ENCODE measurements at regions not wholly inside any gene's neighbourhood (a gene's known extent, or its start where the extent isn't known, plus 50 kb on each side); places are given as distances from the start of the nearest gene placed in this dataset.

DNA sequence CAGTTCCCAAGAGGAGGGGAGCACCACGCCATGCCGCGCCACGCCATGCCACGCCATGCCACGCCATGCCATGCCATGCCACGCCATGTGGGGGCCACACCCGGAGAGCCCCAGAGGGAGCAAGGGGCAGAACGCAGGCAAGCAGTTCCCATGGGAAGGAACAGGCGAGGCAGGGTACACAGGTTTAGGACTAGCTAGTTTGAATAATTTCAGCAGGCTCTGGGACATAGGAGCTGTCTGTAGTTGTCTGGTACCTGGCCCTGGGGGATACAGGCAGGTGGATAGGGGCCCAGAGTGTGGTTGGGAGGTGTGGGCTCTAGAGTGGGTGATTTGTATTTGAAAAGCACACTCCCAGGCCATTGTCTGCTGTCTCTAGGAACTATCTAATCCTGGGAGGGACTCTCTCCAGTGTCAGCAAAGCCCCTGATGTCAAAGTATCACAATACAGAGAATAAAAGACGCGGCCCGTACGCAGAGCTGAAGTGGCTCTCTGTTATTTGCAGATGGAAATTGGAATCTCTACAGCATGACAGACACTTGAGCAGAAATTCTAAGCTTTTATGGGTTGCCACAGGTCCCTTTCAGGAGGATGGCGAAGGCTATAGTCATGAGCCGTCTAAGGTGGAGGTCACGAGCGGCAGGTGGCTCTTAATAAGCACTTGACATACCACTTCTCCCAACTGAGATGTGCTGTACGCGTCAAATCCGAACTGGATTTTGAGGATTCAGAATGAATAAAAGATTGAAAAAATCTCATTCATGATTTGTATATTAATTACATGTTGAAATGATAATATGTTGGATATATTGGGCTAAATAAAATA, 220.8 kb upstream of the TNRC6C start:
- peak; percentile 39 for DNase-seq

DNA sequence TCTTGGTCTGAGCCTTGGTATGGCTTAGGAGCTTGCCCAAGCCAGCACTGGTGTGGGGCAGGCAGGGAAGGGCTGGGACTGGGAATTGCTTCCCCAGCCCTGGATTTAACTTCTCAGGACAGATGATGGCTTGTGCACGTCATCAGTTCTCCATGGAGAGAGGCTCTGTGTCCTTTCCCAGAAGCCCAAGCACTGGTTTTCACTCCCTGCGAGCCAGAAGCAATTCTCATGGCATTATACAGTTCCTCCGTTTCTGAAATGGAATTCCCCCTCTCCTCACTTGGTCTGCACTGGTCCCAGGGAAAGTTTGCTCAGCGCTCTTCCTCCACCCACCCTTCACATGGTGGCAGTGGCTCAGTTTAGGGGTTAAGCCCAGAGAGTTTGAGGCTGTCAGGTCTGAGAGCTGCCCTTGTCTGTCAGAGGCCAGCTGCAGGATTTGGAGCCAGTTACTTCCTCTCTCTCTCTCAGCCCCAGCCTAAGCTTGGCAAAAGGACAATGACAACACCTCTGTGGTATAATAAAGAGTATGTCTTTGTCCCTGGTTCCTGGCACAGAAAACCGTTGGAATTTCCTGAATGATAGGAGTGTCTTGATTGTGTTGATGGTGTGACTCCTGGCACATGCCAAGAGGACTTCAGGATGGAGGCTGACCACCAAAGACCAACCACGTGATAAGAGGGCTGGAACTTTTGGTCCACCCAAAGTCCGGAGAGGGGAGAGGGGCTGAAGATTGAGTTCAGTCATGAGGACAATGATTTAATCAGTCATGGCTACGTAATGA, 219.6 kb upstream of the TNRC6C start:
- DNase-seq, result peak; percentile 31

DNA sequence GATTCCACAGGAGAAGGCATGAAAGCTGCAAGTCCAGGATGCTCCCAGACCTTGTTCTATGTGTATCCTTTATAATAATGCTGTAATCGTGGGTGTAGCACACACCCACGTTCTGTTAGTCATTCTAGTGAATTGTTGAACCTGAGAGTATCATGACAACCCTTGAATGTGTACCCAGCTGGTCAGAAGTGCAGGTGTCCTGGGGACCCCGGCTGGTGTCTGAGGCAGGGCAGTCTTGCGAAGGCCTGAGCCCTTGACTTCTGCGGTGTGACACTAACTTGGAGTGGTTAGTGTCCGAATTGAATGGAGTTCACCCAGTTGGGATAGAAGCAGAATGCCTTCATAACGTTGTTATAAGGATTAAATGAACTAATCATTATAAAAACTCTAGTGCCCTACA, 218.0 kb upstream of the TNRC6C start:
- DNase-seq, result peak; percentile 57

DNA sequence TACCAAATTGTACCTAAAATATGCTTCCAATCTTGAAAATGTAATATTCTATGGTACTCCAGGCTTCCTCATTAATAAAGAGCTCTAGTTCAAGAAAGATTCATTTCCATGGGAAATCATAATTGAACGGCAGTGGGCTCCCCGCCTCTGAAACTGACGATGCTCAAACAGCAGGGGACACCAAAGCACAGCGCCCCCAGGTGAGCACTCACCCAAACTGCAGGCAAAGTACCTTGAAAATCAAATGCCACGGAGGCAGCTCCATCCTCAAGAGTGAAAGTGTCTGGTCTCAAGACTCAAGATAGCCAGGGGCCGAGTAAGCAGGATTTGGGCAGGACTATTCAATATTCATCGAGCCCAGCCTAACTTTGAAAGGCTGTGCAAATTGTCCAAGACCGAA, 217.4 kb upstream of the TNRC6C start:
- peak; percentile 69 for DNase-seq

DNA sequence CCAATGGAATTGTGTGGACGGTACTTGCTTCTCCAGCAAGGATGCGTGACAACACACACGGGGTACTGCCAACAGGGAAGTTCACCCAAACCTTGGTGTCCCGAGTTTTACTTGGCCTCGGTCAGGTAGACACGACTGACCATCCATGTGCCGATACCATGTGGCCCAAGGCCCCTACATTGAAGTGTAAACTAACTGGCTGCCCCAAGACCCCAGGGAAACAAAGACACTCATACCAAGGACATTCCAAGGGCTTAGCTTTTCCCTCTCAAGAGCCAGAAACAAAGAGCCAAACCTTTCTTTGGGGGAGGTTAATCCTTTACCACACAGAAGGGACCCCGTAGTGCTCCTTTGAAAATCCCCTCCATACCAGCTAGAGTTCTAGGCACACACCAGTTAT, 215.9 kb upstream of the TNRC6C start:
- no peak for DNase-seq

DNA sequence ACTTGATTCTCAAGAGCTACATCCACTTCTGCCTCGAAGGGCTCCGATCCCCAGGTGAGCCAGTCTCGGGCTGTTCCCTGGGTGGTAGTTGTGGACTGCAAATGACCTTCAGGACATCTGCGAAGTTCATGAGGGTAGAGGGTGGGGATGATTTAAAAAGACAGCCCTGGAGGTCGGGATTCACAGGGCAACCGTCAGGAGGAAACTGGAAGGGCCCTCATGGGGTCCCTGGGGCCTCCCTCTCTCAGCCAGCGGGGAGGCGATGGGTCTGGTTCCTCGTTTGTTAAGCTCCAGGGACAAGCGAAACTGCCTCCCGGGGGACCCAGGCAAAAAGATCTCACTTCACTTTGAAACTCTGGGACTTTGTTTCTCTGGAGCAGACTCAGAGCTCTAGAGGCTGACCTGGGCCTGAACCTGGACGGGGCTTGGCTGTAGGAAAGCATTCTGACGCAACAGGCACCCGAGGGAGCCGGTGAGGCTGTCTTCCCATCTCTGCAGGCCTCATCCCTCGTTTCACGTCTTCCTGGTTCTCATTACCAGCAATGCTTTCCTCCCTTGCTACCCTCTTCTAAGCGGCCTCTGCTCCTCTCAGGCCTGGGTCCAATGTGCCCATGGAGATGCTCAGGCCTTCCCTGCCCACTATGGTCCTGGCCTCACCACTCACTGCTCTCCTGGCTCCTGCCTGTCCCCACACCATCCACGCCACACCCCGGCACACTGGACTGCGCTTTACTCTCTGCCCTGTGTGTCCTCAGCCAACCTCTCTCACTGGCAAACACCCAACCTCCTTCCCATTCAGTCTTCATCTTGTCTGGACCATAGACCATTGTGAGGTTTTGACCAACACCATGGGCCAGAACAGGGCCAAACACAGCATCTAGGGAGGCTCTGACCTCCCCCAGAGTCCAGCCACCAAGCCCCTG, 214.2 kb upstream of the TNRC6C start:
- DNase-seq, result no peak

DNA sequence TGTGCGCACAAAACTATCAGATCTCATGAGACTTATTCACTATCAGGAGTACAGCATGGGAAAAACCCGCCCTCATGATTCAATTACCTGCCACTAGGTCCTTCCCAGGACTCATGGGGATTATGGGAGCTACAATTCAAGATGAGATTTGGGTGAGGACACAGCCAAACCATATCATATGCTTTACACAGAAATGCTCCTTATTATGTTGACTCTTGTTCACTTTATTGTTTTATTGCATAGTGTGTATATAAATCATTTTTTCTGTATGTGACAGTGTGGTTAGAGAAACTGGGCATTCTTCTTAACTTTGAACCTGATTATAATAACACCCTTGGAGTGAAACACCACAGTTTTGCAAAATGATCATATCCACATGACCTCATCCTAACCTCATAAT, 212.8 kb upstream of the TNRC6C start:
- no peak for DNase-seq

DNA sequence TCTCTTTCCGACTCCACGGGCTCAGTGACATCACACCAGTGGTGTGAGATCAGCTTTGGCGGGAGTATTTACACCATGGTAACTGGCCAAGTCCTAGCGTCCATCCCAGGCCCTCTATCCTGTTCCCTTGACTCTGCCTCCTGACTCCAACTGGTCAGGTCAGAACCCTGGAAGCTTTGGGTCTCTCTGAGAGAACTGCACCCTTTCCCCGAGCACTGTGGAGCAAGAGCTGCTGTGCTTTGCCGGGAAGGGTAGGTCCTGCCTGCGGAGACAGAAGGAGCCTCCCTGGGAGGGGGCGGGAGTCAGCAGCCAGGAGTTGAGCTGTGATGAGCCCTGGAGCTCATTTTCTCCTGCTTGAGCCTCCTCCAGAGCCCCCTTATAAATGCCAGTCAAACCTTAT, 212.1 kb upstream of the TNRC6C start:
- DNase-seq, result no peak

DNA sequence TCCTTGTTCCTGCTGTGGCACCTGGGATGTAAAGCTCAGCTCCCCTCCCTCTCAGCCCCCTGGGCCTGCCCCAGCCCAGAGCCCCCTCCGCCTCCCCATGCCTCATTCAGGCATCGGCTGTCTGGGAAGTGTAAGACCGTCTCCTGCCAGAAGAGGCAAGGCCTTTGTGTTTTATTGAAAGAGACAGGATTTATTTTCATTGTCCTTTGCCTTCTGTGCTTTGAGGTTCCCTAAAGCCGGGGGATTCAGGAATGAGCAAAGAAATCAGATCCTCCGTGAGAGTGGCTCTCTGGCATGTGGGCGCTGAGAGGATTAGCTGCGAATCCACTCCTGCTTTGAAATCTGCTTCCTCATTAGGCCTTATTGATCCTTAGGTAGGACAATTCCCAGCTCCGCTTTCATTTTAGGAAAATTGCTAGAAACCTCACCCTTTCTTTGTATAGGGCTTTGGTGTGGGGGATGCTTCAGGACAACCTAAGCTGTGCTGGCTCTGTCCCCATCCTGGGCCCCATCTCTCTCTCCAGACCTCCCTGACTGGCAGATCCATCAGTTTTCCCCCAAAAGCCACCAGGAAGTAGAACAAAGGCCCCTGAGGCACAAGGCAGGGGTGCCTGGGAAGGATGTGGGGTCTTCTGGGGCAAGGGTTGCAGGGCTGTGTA, 211.5 kb upstream of the TNRC6C start:
- no peak for DNase-seq

DNA sequence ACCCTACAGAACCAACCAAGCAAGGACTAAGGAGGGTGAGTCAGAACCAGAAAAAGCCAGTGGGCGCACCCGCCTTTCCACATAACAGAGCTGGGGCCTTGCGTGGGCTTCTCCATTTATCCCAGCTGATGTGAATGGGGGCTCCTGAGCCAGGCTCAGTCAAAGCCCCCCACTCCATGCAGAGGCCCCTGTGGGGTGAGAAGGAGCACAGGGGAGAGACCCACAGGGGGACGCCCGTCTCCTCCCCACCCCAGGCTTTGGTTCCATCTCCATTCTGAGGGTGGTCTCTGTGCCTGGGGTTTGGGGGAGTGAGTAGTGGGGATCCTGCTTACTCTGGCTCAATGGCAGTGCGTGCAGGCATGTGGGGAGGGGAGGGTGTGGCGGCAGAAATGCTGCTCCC, 210.1 kb upstream of the TNRC6C start:
- peak; percentile 12 for DNase-seq

DNA sequence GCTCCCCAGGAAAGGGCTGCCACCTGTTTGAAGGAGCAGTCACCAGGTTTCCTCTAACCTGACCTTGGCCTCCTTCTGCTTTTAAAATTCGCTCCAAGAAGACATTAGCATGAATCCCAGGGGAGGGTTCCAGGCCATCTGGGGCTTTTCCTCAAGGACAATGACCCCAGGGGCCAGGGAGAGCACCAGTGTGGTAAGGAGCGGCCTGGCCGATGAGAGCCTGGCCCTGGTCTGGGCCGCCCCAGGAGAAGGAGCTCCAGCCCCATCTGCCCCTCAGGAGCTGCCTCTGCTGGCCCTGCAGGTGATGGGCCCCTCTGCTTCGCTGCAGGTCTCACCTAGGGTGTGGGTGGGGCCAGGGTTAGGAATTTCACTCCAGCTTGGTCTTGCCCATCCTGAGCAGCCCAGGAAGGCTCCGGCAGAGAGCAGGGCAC, 209.2 kb upstream of the TNRC6C start:
- no peak for DNase-seq

DNA sequence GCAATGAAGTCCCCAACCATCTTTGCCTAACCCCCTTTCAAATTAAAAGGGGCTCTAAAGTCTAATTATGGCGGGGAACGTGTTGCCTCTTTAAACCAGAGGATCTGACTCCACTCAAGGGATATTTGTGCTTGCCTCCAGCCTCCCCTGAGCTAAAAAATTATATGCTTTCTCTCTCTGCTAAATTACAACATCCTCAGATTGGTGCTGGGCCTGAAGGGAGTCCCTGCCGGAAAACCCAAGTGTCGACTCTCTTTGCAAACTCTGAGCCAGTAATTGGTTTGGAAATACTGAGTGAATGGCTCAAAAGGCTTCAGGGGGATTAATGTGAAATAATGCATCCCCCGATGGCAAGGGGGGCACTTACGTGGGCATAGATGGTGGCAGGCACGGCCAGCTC, 208.5 kb upstream of the TNRC6C start:
- DNase-seq, result no peak

DNA sequence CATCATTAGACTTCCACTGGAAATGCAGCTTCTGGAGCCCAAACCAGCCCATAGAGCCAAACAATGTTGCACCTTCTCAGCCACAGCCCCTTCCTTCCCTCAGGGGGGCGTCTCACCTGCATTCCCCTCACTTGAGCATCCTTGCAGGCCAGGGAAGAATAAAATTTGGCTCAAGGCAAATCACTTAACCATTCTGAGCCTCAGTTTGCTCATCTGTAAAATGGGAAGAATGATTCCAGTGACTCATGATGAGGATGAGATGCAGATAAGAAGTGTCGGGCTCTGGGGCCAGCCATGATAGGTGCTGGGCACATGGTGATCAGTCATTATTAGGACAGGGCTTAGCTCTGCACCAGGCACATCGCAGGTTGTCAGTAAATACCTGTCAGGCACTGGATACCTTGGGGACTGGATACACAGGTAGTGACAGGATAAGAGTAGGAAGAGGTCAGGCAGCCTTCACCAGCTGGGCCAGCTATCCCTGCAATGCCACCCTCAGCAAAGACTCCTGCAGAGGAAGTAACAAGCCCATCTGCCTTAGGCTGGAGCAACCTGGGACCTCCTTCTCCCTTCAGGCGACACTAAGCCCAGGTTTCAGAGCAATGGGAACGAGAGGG, 208.0 kb upstream of the TNRC6C start:
- peak; percentile 25 for DNase-seq

DNA sequence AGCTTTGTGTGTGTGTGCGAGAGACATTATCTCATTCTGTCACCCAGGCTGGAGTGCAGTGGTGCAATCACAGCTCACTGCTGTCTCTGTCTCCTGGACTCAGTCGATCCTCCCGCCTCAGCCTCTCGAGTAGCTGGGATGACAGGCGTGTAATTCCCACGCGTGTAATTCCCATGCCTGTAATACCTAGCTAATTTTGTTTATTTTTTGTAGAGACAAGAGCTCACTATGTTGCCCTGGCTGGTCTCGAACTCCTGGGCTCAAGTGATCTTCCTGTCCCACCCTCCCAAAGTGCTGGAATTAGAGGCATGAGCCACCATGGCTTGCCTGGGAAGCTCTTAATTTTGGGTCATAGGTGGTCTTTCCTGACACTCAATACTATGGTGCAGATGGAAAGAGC, 205.3 kb upstream of the TNRC6C start:
- peak; percentile 8 for DNase-seq

DNA sequence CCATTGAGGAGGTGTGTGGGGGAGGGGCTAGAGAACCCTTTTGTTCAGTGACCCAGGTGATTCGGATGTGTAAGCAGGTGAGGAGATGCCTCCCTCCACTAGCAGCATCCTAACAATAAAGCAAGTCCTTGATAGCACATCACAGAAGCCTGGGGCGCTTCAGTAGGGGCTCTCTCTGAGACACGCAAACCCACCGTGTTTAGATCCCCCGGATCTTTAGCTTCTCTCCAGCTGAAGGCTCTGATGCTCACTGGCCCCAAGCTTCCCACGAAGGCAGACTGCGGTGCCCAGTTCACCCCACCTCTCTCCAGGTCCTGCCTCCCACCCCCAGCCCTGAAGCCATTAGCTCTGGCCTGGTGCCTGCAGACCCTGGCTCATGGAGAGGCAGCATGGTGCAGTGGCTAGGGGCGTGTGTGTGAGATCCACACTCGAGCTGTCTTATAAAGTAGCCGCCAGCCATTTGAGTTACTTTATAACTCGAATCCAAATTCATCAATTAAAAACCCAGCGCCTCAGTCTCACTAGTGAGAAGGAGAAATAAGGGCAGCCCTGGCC, 204.7 kb upstream of the TNRC6C start:
- DNase-seq, result peak; percentile 49

DNA sequence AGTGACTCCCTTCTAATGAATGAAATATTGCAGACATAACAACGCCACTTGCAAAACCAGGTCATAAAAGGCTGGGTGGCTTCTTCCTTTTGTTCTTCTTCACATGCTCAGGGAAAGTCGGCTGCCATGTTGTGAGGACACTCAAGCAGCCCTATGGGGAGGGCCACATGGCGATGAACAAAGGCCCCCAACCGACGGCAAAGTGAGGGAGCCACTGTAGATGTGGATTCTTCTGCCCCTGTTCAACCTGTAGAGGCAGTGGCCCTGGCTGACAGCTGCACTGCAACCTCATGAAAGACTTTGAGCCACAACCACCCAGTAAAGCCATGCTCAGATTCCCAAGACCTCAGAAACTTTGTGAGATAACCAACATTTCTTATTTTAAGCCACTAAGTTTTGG, 203.5 kb upstream of the TNRC6C start:
- DNase-seq, result peak; percentile 53

DNA sequence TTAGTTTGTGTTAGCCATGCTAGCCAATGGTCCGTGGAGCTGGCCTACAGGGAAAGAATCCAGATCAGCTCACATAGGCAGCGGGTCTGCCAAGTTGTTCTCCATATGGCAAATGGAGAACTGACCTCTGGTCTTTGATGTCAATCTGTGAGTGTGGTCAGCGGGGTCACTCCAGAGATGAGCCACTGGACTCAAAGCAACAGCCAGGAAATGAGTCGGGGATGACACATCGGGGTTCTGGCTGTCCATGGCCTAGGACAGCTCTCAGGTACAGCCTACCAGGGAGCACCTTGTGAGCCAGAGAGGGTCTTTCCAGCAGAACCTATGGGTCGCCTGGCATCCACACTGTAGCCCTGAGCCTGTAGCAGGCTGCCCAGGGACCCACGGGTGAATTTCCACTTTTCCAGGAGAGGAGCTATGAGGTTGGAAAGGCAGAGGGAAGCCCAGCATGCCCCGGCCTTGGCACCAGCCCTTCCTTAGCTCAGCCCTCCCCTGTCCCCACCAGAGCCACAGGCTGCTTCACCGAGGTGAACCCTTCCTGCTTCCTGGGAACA, 203.0 kb upstream of the TNRC6C start:
- peak; percentile 31 for DNase-seq

DNA sequence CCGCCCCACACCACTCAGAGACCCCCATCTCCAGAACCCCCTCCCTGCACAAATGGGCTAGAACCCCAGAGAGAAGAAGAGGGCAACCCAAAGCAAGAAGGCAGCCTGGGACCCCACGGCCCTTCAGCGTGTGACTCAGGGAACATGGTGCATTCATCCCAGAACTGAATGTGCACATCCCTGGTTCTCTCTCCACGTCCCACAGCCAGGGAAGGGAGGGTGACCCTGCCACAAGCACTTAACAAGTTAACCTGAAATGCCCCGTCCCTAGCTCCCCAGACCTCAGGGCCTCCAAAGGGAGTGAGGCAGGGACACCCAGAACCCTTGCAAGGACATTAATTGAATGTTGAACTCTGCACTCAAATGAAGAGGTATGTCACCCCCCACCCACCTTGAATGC, 202.5 kb upstream of the TNRC6C start:
- no peak for DNase-seq

DNA sequence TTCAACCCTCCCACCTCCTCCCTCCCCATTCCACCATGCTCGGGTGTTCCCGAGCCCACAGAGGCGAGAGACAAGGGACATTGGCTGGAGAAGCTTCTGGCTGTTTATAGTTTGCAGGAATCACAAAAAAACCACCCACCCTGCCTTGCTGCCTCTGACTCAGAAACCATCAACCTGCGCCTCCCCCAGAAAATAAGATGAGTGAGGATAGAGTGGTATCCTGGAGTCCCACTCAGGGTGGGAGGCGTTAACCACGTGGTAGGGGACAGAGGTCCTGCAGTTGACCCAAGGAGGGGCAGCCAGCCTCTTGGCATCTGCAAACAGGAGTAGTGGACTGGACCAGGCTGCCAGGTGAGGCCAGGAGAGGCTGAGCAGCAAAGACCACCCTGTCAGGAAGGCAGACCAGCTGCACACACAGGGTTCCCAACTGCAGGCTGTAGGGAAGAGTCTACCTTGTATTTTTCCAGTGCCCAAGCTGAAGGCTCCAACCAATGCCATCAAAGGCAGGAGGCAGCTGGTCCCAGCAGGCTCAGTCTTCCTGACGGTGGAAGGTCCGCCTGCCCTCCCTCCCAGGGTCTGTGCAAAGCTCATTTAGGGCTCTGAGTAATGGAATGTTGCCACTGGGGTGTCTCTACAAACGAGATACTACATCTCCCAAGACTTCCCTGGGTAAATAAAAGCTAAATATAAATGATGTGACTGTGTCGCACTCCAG, 201.5 kb upstream of the TNRC6C start:
- DNase-seq, result no peak

DNA sequence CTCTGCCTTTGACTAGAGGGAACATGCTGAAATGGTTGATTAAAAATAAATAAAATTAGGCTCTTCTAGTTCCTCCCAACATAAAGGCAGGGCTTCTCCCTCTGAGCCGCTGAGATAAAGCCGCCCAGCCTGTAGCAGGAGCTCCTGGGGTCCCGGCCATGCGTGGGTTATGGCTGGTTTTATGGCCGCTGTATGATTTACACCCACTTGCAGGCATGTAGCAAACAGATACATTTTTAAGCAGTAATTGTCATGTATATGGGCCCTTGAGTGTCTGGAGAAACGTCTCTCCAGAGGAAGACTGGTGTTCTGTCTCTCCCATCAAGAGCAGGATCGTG, 201.0 kb upstream of the TNRC6C start:
- no peak for DNase-seq

DNA sequence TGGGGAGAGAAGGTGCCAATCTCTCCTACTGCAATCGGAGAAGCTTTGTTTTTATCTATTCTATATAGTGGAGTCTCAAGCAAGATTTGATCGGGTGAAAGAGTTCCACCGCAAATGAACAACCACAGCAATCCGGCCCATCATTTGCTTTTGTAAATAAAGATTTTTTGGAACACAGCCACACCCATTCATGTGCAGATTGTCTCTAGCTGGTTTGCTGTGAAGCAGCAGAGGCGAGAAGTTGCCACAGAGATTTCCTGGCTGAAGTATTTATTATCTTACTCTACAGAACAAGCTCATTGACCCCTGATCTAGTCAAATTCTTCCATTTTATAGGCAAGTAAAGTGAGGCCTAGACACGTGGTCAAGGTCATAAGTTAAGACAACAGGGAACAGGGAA, 195.5 kb upstream of the TNRC6C start:
- no peak for DNase-seq
